ENCODE measurements at regions not wholly inside any gene's neighbourhood (a gene's known extent, or its start where the extent isn't known, plus 50 kb on each side); places are given as distances from the start of the nearest gene placed in this dataset.

DNA sequence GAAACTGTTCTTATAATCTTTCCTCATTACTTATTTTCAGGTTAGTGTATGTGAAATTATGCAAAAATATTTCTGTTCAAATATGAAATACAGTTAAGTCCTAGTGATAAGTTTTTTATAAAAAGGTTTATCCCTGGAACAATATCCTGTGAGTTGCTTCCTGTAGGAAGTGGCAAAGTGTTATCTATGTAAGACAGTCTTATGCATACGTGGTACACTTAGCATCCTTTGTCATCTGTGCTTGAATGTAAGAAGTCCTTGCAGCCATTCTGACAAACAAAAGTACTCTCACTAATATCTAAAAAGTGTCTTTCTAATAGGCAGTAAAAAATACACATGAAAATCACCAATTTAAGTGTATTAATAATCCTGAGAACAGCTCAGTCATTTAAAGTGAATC lies 372.5 kb upstream of the BCHE start:
- H3K27ac ChIP-seq (ENCODE audit: low read depth, low read length): no peak overlapping the region

GRCh38 chr3:166205158-166205557 lies 367.9 kb upstream of the BCHE start:
- no peaks in the 10 kb centered on the region for H3K36me3 ChIP-seq (ENCODE audit: control insufficient read depth in 5 of 5, insufficient read depth in 5 of 5, low read length in 5 of 5)
- H3K4me3 ChIP-seq (ENCODE audit: low read depth in 1 of 5, low read length in 5 of 5): no peak overlapping the region
- H3K9me3 ChIP-seq (ENCODE audit: control insufficient read depth in 5 of 5, low read length in 5 of 5): no peaks in the 10 kb centered on the region

More for the DNA sequence above, 372.5 kb upstream of the BCHE start:
- H3K4me3 ChIP-seq (ENCODE audit: low read depth in 1 of 5, low read length in 5 of 5): no peak overlapping the region
- H3K9ac ChIP-seq (ENCODE audit: low read length in 5 of 5): no peak overlapping the region
- H3K27me3 ChIP-seq (ENCODE audit: control insufficient read depth in 5 of 5, insufficient read depth in 4 of 5, low read length in 5 of 5): no peaks in the 10 kb centered on the region
- no peaks in the 10 kb centered on the region for H3K4me1 ChIP-seq (ENCODE audit: control insufficient read depth in 5 of 5, insufficient read depth in 5 of 5, low read length in 5 of 5)
- no peaks in the 10 kb centered on the region for H3K9me3 ChIP-seq (ENCODE audit: control insufficient read depth in 5 of 5, low read length in 5 of 5)
- H3K36me3 ChIP-seq (ENCODE audit: control insufficient read depth in 5 of 5, insufficient read depth in 5 of 5, low read length in 5 of 5): no peaks in the 10 kb centered on the region

GRCh38 chr3:166201476-166201875 lies 364.3 kb upstream of the BCHE start:
- H3K4me1 ChIP-seq (ENCODE audit: control insufficient read depth in 5 of 5, insufficient read depth in 5 of 5, low read length in 5 of 5): no peaks in the 10 kb centered on the region
- no peaks in the 10 kb centered on the region for H3K36me3 ChIP-seq (ENCODE audit: control insufficient read depth in 5 of 5, insufficient read depth in 5 of 5, low read length in 5 of 5)
- H3K4me3 ChIP-seq (ENCODE audit: low read depth in 1 of 5, low read length in 5 of 5): no peak overlapping the region
- H3K9ac ChIP-seq (ENCODE audit: low read length in 5 of 5): no peak overlapping the region
- H3K9me3 ChIP-seq (ENCODE audit: control insufficient read depth in 5 of 5, low read length in 5 of 5): no peaks in the 10 kb centered on the region
- H3K27ac ChIP-seq (ENCODE audit: low read depth, low read length): no peak overlapping the region
- H3K27me3 ChIP-seq (ENCODE audit: control insufficient read depth in 5 of 5, insufficient read depth in 4 of 5, low read length in 5 of 5): no peaks in the 10 kb centered on the region

More at GRCh38 chr3:166205158-166205557, 367.9 kb upstream of the BCHE start:
- Histone ChIP-seq H3K27me3 (ENCODE audit: control insufficient read depth in 5 of 5, insufficient read depth in 4 of 5, low read length in 5 of 5) (no peaks in the 10 kb centered on the region), H3K27ac (ENCODE audit: low read depth, low read length) (no peak overlapping the region), H3K4me1 (ENCODE audit: control insufficient read depth in 5 of 5, insufficient read depth in 5 of 5, low read length in 5 of 5) (no peaks in the 10 kb centered on the region), H3K9ac (ENCODE audit: low read length in 5 of 5) (no peak overlapping the region)

- Histone ChIP-seq H3K36me3 (ENCODE audit: control insufficient read depth in 5 of 5, insufficient read depth in 5 of 5, low read length in 5 of 5) (no peaks in the 10 kb centered on the region), H3K4me3 (ENCODE audit: low read depth in 1 of 5, low read length in 5 of 5) (no peak overlapping the region), H3K9me3 (ENCODE audit: control insufficient read depth in 5 of 5, low read length in 5 of 5) (peaks cover 0 to 4% (median 0%) of the 10 kb centered on the region in 5 donors), H3K27me3 (ENCODE audit: control insufficient read depth in 5 of 5, insufficient read depth in 4 of 5, low read length in 5 of 5) (no peaks in the 10 kb centered on the region), H3K27ac (ENCODE audit: low read depth, low read length) (no peak overlapping the region), H3K9ac (ENCODE audit: low read length in 5 of 5) (no peak overlapping the region), H3K4me1 (ENCODE audit: control insufficient read depth in 5 of 5, insufficient read depth in 5 of 5, low read length in 5 of 5) (no peaks in the 10 kb centered on the region)
Measured at GRCh38 chr3:166199491-166199890, 362.3 kb upstream of the BCHE start.

DNA sequence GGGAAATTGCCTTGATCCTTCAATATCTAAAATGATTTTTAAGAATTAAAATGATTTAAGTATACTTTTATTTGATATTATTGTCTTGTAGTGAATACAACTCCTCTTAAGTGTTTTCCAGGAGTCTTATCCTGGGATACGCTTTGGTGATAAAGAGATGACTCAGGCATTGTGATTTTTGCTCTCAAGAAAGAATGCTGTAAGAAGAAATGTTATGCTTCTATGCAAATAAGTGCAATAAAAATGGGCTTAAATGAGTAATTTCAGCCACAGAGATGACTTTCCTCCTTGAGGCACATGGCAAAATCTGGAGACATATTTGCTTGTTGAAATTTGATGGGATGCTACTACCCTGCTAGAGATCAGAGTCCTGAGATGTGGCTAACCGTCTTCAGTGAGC lies 358.6 kb upstream of the BCHE start:
- no peaks in the 10 kb centered on the region for H3K4me1 ChIP-seq (ENCODE audit: control insufficient read depth in 5 of 5, insufficient read depth in 5 of 5, low read length in 5 of 5)
- no peaks in the 10 kb centered on the region for H3K36me3 ChIP-seq (ENCODE audit: control insufficient read depth in 5 of 5, insufficient read depth in 5 of 5, low read length in 5 of 5)
- H3K9me3 ChIP-seq (ENCODE audit: control insufficient read depth in 5 of 5, low read length in 5 of 5): peaks cover 0 to 4% (median 0%) of the 10 kb centered on the region in 5 donors
- H3K27me3 ChIP-seq (ENCODE audit: control insufficient read depth in 5 of 5, insufficient read depth in 4 of 5, low read length in 5 of 5): no peaks in the 10 kb centered on the region
- no peak overlapping the region for H3K27ac ChIP-seq (ENCODE audit: low read depth, low read length)
- no peak overlapping the region for H3K9ac ChIP-seq (ENCODE audit: low read length in 5 of 5)
- H3K4me3 ChIP-seq (ENCODE audit: low read depth in 1 of 5, low read length in 5 of 5): no peak overlapping the region

- H3K4me3 ChIP-seq (ENCODE audit: low read depth in 1 of 5, low read length in 5 of 5): no peak overlapping the region
- no peaks in the 10 kb centered on the region for H3K36me3 ChIP-seq (ENCODE audit: control insufficient read depth in 5 of 5, insufficient read depth in 5 of 5, low read length in 5 of 5)
- H3K27ac ChIP-seq (ENCODE audit: low read depth, low read length): no peak overlapping the region
- H3K9ac ChIP-seq (ENCODE audit: low read length in 5 of 5): no peak overlapping the region
- peaks cover 0 to 4% (median 0%) of the 10 kb centered on the region in 5 donors for H3K9me3 ChIP-seq (ENCODE audit: control insufficient read depth in 5 of 5, low read length in 5 of 5)
- H3K27me3 ChIP-seq (ENCODE audit: control insufficient read depth in 5 of 5, insufficient read depth in 4 of 5, low read length in 5 of 5): no peaks in the 10 kb centered on the region
- H3K4me1 ChIP-seq (ENCODE audit: control insufficient read depth in 5 of 5, insufficient read depth in 5 of 5, low read length in 5 of 5): no peaks in the 10 kb centered on the region
Measured at GRCh38 chr3:166191411-166191810, 354.2 kb upstream of the BCHE start.

GRCh38 chr3:166190360-166190759 lies 353.1 kb upstream of the BCHE start:
- H3K9me3 ChIP-seq (ENCODE audit: control insufficient read depth in 5 of 5, low read length in 5 of 5): no peaks in the 10 kb centered on the region
- no peaks in the 10 kb centered on the region for H3K27me3 ChIP-seq (ENCODE audit: control insufficient read depth in 5 of 5, insufficient read depth in 4 of 5, low read length in 5 of 5)
- no peak overlapping the region for H3K27ac ChIP-seq (ENCODE audit: low read depth, low read length)
- H3K4me3 ChIP-seq (ENCODE audit: low read depth in 1 of 5, low read length in 5 of 5): no peak overlapping the region
- H3K9ac ChIP-seq (ENCODE audit: low read length in 5 of 5): no peak overlapping the region
- no peaks in the 10 kb centered on the region for H3K36me3 ChIP-seq (ENCODE audit: control insufficient read depth in 5 of 5, insufficient read depth in 5 of 5, low read length in 5 of 5)
- no peaks in the 10 kb centered on the region for H3K4me1 ChIP-seq (ENCODE audit: control insufficient read depth in 5 of 5, insufficient read depth in 5 of 5, low read length in 5 of 5)

GRCh38 chr3:166187237-166187636 lies 350.0 kb upstream of the BCHE start:
- H3K9ac ChIP-seq (ENCODE audit: low read length in 5 of 5): peak overlapping the region in 1 of 5 donors; percentile 51
- H3K27ac ChIP-seq (ENCODE audit: low read depth, low read length): no peak overlapping the region
- no peak overlapping the region for H3K4me3 ChIP-seq (ENCODE audit: low read depth in 1 of 5, low read length in 5 of 5)
- H3K36me3 ChIP-seq (ENCODE audit: control insufficient read depth in 5 of 5, insufficient read depth in 5 of 5, low read length in 5 of 5): no peaks in the 10 kb centered on the region
- H3K4me1 ChIP-seq (ENCODE audit: control insufficient read depth in 5 of 5, insufficient read depth in 5 of 5, low read length in 5 of 5): no peaks in the 10 kb centered on the region
- no peaks in the 10 kb centered on the region for H3K27me3 ChIP-seq (ENCODE audit: control insufficient read depth in 5 of 5, insufficient read depth in 4 of 5, low read length in 5 of 5)
- no peaks in the 10 kb centered on the region for H3K9me3 ChIP-seq (ENCODE audit: control insufficient read depth in 5 of 5, low read length in 5 of 5)

DNA sequence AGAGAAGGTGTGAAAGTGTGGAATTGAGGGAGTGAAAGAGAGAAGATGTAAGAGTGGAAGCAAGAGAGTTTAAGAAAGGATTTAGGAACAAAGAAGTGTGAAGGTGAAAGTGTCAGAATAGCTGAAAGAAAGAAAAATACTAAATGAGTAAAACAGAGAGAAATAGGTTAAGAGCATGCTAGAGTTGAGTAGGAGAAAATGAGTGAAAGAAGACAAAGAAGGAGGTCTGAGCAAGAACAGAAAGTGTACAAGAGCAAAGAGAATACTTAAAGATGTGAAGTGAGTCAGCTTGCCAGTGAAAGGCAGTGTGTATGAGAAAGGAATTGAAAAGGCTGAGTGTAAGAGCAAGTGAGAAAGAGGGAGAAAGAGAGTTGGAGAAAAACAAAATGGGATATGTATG lies 348.8 kb upstream of the BCHE start:
- no peaks in the 10 kb centered on the region for H3K4me1 ChIP-seq (ENCODE audit: control insufficient read depth in 5 of 5, insufficient read depth in 5 of 5, low read length in 5 of 5)
- no peaks in the 10 kb centered on the region for H3K9me3 ChIP-seq (ENCODE audit: control insufficient read depth in 5 of 5, low read length in 5 of 5)
- H3K36me3 ChIP-seq (ENCODE audit: control insufficient read depth in 5 of 5, insufficient read depth in 5 of 5, low read length in 5 of 5): no peaks in the 10 kb centered on the region
- no peak overlapping the region for H3K4me3 ChIP-seq (ENCODE audit: low read depth in 1 of 5, low read length in 5 of 5)
- H3K9ac ChIP-seq (ENCODE audit: low read length in 5 of 5): no peak overlapping the region
- no peak overlapping the region for H3K27ac ChIP-seq (ENCODE audit: low read depth, low read length)
- H3K27me3 ChIP-seq (ENCODE audit: control insufficient read depth in 5 of 5, insufficient read depth in 4 of 5, low read length in 5 of 5): no peaks in the 10 kb centered on the region

DNA sequence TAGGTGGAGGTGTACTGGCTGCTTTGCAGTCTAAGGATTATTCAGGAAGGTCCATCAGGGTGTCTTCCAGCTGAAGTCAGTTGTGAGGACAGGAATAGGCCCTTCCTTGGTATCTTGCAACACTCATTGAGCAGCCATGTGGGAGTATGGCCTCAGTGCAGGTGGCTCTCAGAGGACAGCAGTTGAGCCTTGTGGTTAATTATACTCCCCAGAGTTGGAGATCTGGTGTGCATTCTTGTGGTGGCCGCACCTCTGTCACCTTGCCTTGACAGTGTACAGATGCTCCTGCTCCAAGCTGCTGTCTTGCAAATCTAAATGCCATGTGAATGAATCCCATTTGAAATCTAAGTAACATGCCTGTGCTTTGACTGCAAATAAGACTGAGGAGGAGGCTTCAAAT lies 339.9 kb upstream of the BCHE start:
- no peaks in the 10 kb centered on the region for H3K36me3 ChIP-seq (ENCODE audit: control insufficient read depth in 5 of 5, insufficient read depth in 5 of 5, low read length in 5 of 5)
- H3K4me1 ChIP-seq (ENCODE audit: control insufficient read depth in 5 of 5, insufficient read depth in 5 of 5, low read length in 5 of 5): peaks cover 0 to 3% (median 0%) of the 10 kb centered on the region in 5 donors
- H3K9ac ChIP-seq (ENCODE audit: low read length in 5 of 5): no peak overlapping the region
- H3K4me3 ChIP-seq (ENCODE audit: low read depth in 1 of 5, low read length in 5 of 5): no peak overlapping the region
- H3K27me3 ChIP-seq (ENCODE audit: control insufficient read depth in 5 of 5, insufficient read depth in 4 of 5, low read length in 5 of 5): no peaks in the 10 kb centered on the region
- no peaks in the 10 kb centered on the region for H3K9me3 ChIP-seq (ENCODE audit: control insufficient read depth in 5 of 5, low read length in 5 of 5)
- H3K27ac ChIP-seq (ENCODE audit: low read depth, low read length): no peak overlapping the region

GRCh38 chr3:166171695-166172094 lies 334.5 kb upstream of the BCHE start:
- no peaks in the 10 kb centered on the region for H3K9me3 ChIP-seq (ENCODE audit: control insufficient read depth in 5 of 5, low read length in 5 of 5)
- no peak overlapping the region for H3K27ac ChIP-seq (ENCODE audit: low read depth, low read length)
- H3K4me3 ChIP-seq (ENCODE audit: low read depth in 1 of 5, low read length in 5 of 5): no peak overlapping the region
- no peak overlapping the region for H3K9ac ChIP-seq (ENCODE audit: low read length in 5 of 5)
- H3K27me3 ChIP-seq (ENCODE audit: control insufficient read depth in 5 of 5, insufficient read depth in 4 of 5, low read length in 5 of 5): no peaks in the 10 kb centered on the region
- H3K36me3 ChIP-seq (ENCODE audit: control insufficient read depth in 5 of 5, insufficient read depth in 5 of 5, low read length in 5 of 5): no peaks in the 10 kb centered on the region
- no peaks in the 10 kb centered on the region for H3K4me1 ChIP-seq (ENCODE audit: control insufficient read depth in 5 of 5, insufficient read depth in 5 of 5, low read length in 5 of 5)
